ENCODE measurements at regions not wholly inside any gene's neighbourhood (a gene's known extent, or its start where the extent isn't known, plus 50 kb on each side); places are given as distances from the start of the nearest gene placed in this dataset.

DNA sequence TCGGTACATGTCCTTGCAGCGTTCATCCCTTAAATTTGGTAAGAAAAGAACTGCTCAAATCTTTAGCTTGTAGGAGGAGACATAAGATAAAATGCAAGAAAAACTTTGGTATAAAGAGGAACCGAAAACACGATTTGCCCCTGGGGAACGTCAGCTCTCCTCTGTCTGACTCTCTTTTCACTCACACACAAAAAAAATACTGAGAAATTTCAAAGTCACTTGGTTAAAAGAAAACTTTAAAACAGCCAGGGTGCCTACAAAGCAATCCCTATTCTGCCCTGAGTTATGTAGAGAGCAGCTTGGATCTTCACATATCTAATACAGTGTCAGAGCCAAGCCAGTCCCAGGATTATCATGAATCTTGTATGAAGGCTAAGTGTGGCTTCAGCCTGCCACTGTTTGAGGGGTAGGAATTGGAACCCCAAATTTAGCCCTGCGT, 248.5 kb upstream of the CXXC4 start:
- TF ChIP-seq RAD21 (IDR thresholded peaks at IDR 0.05; ENCODE audit: low read depth) (no peak), NFIC (IDR thresholded peaks at IDR 0.05) (no peak), EP300 (IDR thresholded peaks at IDR 0.05; ENCODE audit: borderline replicate concordance) (no peak), TAF1 (IDR thresholded peaks at IDR 0.05; ENCODE audit: low read depth) (no peak), CEBPB (IDR thresholded peaks at IDR 0.05) (no peak), CREB1 (IDR thresholded peaks at IDR 0.05; ENCODE audit: low read depth) (no peak), FOXM1 (IDR thresholded peaks at IDR 0.05; ENCODE audit: borderline replicate concordance, low read depth) (no peak), YY1 (IDR thresholded peaks at IDR 0.05; ENCODE audit: low read depth) (no peak), ZBTB7A (IDR thresholded peaks at IDR 0.05; ENCODE audit: low read depth) (no peak)
- TF ChIP-seq, protein P1, sequence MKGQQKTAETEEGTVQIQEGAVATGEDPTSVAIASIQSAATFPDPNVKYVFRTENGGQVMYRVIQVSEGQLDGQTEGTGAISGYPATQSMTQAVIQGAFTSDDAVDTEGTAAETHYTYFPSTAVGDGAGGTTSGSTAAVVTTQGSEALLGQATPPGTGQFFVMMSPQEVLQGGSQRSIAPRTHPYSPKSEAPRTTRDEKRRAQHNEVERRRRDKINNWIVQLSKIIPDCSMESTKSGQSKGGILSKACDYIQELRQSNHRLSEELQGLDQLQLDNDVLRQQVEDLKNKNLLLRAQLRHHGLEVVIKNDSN (IDR thresholded peaks at IDR 0.05), result no peak
- TF ChIP-seq, protein P2, sequence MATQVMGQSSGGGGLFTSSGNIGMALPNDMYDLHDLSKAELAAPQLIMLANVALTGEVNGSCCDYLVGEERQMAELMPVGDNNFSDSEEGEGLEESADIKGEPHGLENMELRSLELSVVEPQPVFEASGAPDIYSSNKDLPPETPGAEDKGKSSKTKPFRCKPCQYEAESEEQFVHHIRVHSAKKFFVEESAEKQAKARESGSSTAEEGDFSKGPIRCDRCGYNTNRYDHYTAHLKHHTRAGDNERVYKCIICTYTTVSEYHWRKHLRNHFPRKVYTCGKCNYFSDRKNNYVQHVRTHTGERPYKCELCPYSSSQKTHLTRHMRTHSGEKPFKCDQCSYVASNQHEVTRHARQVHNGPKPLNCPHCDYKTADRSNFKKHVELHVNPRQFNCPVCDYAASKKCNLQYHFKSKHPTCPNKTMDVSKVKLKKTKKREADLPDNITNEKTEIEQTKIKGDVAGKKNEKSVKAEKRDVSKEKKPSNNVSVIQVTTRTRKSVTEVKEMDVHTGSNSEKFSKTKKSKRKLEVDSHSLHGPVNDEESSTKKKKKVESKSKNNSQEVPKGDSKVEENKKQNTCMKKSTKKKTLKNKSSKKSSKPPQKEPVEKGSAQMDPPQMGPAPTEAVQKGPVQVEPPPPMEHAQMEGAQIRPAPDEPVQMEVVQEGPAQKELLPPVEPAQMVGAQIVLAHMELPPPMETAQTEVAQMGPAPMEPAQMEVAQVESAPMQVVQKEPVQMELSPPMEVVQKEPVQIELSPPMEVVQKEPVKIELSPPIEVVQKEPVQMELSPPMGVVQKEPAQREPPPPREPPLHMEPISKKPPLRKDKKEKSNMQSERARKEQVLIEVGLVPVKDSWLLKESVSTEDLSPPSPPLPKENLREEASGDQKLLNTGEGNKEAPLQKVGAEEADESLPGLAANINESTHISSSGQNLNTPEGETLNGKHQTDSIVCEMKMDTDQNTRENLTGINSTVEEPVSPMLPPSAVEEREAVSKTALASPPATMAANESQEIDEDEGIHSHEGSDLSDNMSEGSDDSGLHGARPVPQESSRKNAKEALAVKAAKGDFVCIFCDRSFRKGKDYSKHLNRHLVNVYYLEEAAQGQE (IDR thresholded peaks at IDR 0.05; ENCODE audit: low read depth), result no peak

Measured in Ishikawa (cell line).